Kidney (tissue), 13 donors: ENCODE measurements at regions not wholly inside any gene's neighbourhood (a gene's known extent, or its start where the extent isn't known, plus 50 kb on each side); places are given as distances from the start of the nearest gene placed in this dataset.
"Not testable (repeated sequence)": the region's sequence is repeated elsewhere in the genome, so short reads cannot be mapped to it uniquely, and the experiment has no call there.

Source experiments
- DNase-seq, 5 donors: peaks; one replicate each; pipeline ENCODE4 v3.0.0-alpha.2; 2013 to 2020
- FAIRE-seq: peaks from 2 replicates; lab custom pipeline; 2012; peaks lifted over from hg19 to GRCh38; lab: Jason Lieb, UNC
- H3K27ac ChIP-seq, 2 donors: one replicate each; pipeline ENCODE4 v1.7.0; 2013; ENCODE audit warnings: low read depth in 2 of 2, low read length in 2 of 2, inconsistent platforms in 1 of 2
- H3K27me3 ChIP-seq: one replicate; pipeline ENCODE4 v1.7.1; 2013; ENCODE audit warnings: low read length, inconsistent platforms; ENCODE audit not compliant: control insufficient read depth, insufficient read depth
- H3K36me3 ChIP-seq, 3 donors: one replicate each; pipeline versions ENCODE4 v1.7.0 to v1.7.1; 2013; ENCODE audit warnings: low read length in 3 of 3, control low read depth in 1 of 3, inconsistent platforms in 1 of 3; ENCODE audit not compliant: insufficient read depth in 3 of 3, control insufficient read depth in 2 of 3
- H3K4me1 ChIP-seq, 3 donors: one replicate each; pipeline versions ENCODE4 v1.7.0 to v1.7.1; 2013; ENCODE audit warnings: low read length in 3 of 3, inconsistent platforms in 1 of 3, low read depth in 1 of 3; ENCODE audit not compliant: control insufficient read depth in 2 of 3, insufficient read depth in 2 of 3
- H3K4me3 ChIP-seq, 3 donors: one replicate each; pipeline versions ENCODE4 v1.7.0 to v1.8.1; 2013; ENCODE audit warnings: low read length in 3 of 3, control low read depth in 1 of 3, inconsistent platforms in 1 of 3
- H3K9ac ChIP-seq, 3 donors: one replicate each; pipeline versions ENCODE4 v1.7.0 to v1.7.1; 2013; ENCODE audit warnings: low read length in 3 of 3, control low read depth in 1 of 3, inconsistent platforms in 1 of 3
- H3K9me3 ChIP-seq, 3 donors: one replicate each; pipeline versions ENCODE4 v1.7.0 to v1.7.1; 2013; ENCODE audit warnings: low read length in 3 of 3, control low read depth in 1 of 3, inconsistent platforms in 1 of 3; ENCODE audit not compliant: control insufficient read depth in 2 of 3, insufficient read depth in 1 of 3
- intact Hi-C: fragments of 100-400 bp; cut with DNase I; formaldehyde crosslinking; loops from one replicate; pipeline ENCODE4 v1.11.1; 2022
- TF ChIP-seq, protein P1 (sequence below): IDR thresholded peaks from 3 replicates; pipeline ENCODE4 v1.5.1; 2012; ENCODE audit warnings: mild to moderate bottlenecking, moderate library complexity, borderline replicate concordance; ENCODE audit not compliant: insufficient read depth; ENCODE audit errors: extremely low read depth
- donor health status: control.
- donor health status: control.
- donor health status: control.
- donor health status: control.
- donor health status: control.
- donor health status: DM: yes; HTN: yes; CAD: no.
- donor health status: Normal renal cell carcinoma (clear cell type).

- FAIRE-seq (no peak), DNase-seq (peak in 2 of 5 donors; percentile 58 to 84)
- no peaks in the 10 kb centered on the region for H3K36me3 ChIP-seq
- H3K9me3 ChIP-seq = no peaks in the 10 kb centered on the region
- no peak overlapping the region for H3K27ac ChIP-seq
- H3K27me3 ChIP-seq = no peaks in the 10 kb centered on the region
- no peak overlapping the region for H3K4me3 ChIP-seq
- TF ChIP-seq, protein P1, sequence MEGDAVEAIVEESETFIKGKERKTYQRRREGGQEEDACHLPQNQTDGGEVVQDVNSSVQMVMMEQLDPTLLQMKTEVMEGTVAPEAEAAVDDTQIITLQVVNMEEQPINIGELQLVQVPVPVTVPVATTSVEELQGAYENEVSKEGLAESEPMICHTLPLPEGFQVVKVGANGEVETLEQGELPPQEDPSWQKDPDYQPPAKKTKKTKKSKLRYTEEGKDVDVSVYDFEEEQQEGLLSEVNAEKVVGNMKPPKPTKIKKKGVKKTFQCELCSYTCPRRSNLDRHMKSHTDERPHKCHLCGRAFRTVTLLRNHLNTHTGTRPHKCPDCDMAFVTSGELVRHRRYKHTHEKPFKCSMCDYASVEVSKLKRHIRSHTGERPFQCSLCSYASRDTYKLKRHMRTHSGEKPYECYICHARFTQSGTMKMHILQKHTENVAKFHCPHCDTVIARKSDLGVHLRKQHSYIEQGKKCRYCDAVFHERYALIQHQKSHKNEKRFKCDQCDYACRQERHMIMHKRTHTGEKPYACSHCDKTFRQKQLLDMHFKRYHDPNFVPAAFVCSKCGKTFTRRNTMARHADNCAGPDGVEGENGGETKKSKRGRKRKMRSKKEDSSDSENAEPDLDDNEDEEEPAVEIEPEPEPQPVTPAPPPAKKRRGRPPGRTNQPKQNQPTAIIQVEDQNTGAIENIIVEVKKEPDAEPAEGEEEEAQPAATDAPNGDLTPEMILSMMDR = no peak
- intact Hi-C loops = no loop called here
- H3K4me1 ChIP-seq = no peaks in the 10 kb centered on the region
- H3K9ac ChIP-seq = no peak overlapping the region
These were observed 227.2 kb downstream of the USP46 start for GRCh38 chr4:52431869-52432268.

DNA sequence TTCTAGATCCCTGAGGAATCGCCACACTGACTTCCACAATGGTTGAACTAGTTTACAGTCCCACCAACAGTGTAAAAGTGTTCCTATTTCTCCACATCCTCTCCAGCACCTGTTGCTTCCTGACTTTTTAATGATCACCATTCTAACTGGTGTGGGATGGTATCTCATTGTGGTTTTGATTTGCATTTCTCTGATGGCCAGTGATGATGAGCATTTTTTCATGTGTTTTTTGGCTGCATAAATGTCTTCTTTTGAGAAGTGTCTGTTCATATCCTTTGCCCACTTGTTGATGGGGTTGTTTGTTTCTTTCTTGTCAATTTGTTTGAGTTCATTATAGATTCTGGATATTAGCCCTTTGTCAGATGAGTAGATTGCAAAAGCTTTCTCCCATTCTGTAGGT, 216.6 kb downstream of the USP46 start:
- H3K4me1 ChIP-seq, FAIRE-seq, DNase-seq, H3K4me3 ChIP-seq, H3K27ac ChIP-seq, H3K27me3 ChIP-seq, intact Hi-C loops, H3K36me3 ChIP-seq, H3K9ac ChIP-seq, H3K9me3 ChIP-seq: not testable (repeated sequence)

GRCh38 chr4:52472444-52472843, 186.7 kb downstream of the USP46 start:
- TF ChIP-seq, protein P1 = no peak
- no peak for FAIRE-seq

GRCh38 chr4:52477191-52477780, 181.8 kb downstream of the USP46 start:
- H3K4me1 ChIP-seq = no peaks in the 10 kb centered on the region
- H3K4me3 ChIP-seq = no peak overlapping the region
- intact Hi-C loops = no loop called here
- H3K9me3 ChIP-seq = no peaks in the 10 kb centered on the region
- no peak overlapping the region for H3K27ac ChIP-seq
- H3K9ac ChIP-seq = no peak overlapping the region
- TF ChIP-seq, protein P1 = no peak
- no peak for DNase-seq
- H3K27me3 ChIP-seq = no peaks in the 10 kb centered on the region
- no peaks in the 10 kb centered on the region for H3K36me3 ChIP-seq
- FAIRE-seq = no peak

More at GRCh38 chr4:52472444-52472843, 186.7 kb downstream of the USP46 start:
- no peak for DNase-seq
- H3K9ac ChIP-seq = no peak overlapping the region
- intact Hi-C loops = no loop called here
- no peaks in the 10 kb centered on the region for H3K36me3 ChIP-seq
- no peaks in the 10 kb centered on the region for H3K27me3 ChIP-seq
- no peaks in the 10 kb centered on the region for H3K9me3 ChIP-seq
- H3K4me3 ChIP-seq = no peak overlapping the region
- H3K4me1 ChIP-seq = no peaks in the 10 kb centered on the region
- H3K27ac ChIP-seq = no peak overlapping the region
